Heart left ventricle (tissue), 16 donors: ENCODE measurements at regions not wholly inside any gene's neighbourhood (a gene's known extent, or its start where the extent isn't known, plus 50 kb on each side); places are given as distances from the start of the nearest gene placed in this dataset.
A peak's percentile ranks its signal among the peaks of the same experiment; 100 is the strongest.
"Not testable (repeated sequence)": the region's sequence is repeated elsewhere in the genome, so short reads cannot be mapped to it uniquely, and the experiment has no call there.

Experiments used
- ATAC-seq, 4 donors: fragments of 200-7000 bp; cut with Tn5 transposase; one replicate each; pipeline ENCODE4 v1.9.1; 2020 to 2022; ENCODE audit warnings: moderate library complexity in 4 of 4, mild to moderate bottlenecking in 3 of 4, moderate number of reproducible peaks in 1 of 4
- DNase-seq, 5 donors: peaks; one replicate each; pipeline ENCODE4 v3.0.0-alpha.2; 2020
- H3K27ac ChIP-seq, 12 donors: fragments of 200-600 bp; sonication (generic) in 4 of 12; one replicate each; pipeline versions ENCODE4 v1.5.0 to v1.8.0; 2016 to 2022; ENCODE audit warnings: mild to moderate bottlenecking in 2 of 12
- H3K27me3 ChIP-seq, 9 donors: fragments of 200-600 bp; sonication (generic) in 2 of 9; one replicate each; pipeline versions ENCODE4 v1.5.1 to v1.8.0; 2016 to 2022; ENCODE audit warnings: mild to moderate bottlenecking in 3 of 9
- H3K36me3 ChIP-seq, 9 donors: fragments of 200-600 bp; sonication (generic) in 2 of 9; one replicate each; pipeline versions ENCODE4 v1.5.0 to v1.8.0; 2018 to 2022; ENCODE audit warnings: mild to moderate bottlenecking in 2 of 9
- H3K4me1 ChIP-seq, 12 donors: fragments of 200-600 bp; sonication (generic) in 4 of 12; one replicate each; pipeline versions ENCODE4 v1.5.0 to v1.8.0; 2016 to 2022; ENCODE audit warnings: mild to moderate bottlenecking in 3 of 12
- H3K4me3 ChIP-seq, 12 donors: fragments of 200-600 bp; sonication (generic) in 4 of 12; one replicate each; pipeline versions ENCODE4 v1.5.0 to v1.8.0; 2017 to 2022; ENCODE audit warnings: mild to moderate bottlenecking in 9 of 12, moderate library complexity in 4 of 12
- H3K9me3 ChIP-seq, 12 donors: fragments of 200-600 bp; sonication (generic) in 4 of 12; one replicate each; pipeline versions ENCODE4 v1.5.0 to v1.8.0; 2016 to 2022; ENCODE audit warnings: mild to moderate bottlenecking in 1 of 12
- WGBS, 4 donors: extraction: QIAGEN DNeasy Blood & Tissue Kit in 2 of 4; methylation state at CpG; one replicate each; pipeline versions ENCODE4 v1.1.5 to v1.1.7; 2013 to 2018; 5-methylcytosine and 5-hydroxymethylcytosine counted together
- intact Hi-C, 10 donors: fragments of 100-400 bp; cut with DNase I; formaldehyde crosslinking; loops; one replicate each; pipeline versions ENCODE4 v1.11.1 to v1.14.2; 2022
- donor health status: ischemic (EF 13 %, LVEDD 7.1; RV severe dilation, severe dysfunction).
- donor health status: healthy with polysubstance abuse.
- donor health status: DM: no; HTN: yes; CAD: no.
- donor health status: DM: no; HTN: no; CAD: no.
- donor health status: ischemic (EF 25% LVEDD 6.9; RV normal size, moderate dysfunction).
- donor health status: ischemic (EF 25% LVEDD 5.7; RV mildly dilated, moderate dysfunction).
- donor health status: healthy.
- donor health status: DM: yes; HTN: yes; CAD: no.
- donor health status: ischemic (EF 35%, LVEDD 5.7; RV mildly dilated, moderate dysfunction).
- donor health status: nonischemic (EF 11% LVEDD 7.7; RV severe dilation, severe dysfunction).
- donor health status: DM: yes; HTN: yes; CAD: no.
- donor health status: PGD.
- donor health status: ischemic (EF 29% LVEDD 5.4; RV normal size, mild dysfunction).
- donor health status: nonischemic (EF 23%, LVEDD 6.1; RV moderate dilation, normal function).

DNA sequence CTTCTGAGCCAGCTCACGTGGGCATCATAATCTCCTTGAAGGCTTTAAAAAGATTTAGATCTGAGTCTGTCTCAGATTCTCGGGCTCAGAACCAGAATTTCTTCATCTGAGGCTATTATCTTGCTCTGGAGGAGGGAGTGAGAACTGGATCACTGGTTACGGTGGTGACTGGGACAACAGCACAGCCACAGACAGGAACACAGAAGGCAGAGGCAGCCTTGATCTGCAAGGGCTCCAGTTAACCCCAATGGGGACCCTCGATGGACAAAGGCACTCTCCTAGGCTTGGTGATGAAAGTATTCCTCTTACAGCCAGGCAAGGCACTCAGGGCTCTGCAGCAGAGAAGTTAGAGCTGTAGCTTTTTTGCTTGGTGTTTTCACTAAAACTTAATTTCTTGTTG lies 87.7 kb upstream of the POTEM start:
- no CpG with 5 or more reads among the region's 4 CpGs for WGBS, 4 donors

GRCh38 chr14:18880519-18880918 lies 86.7 kb upstream of the POTEM start:
- H3K4me1 ChIP-seq, H3K27ac ChIP-seq, H3K27me3 ChIP-seq, H3K36me3 ChIP-seq, intact Hi-C loops, H3K9me3 ChIP-seq, ATAC-seq, DNase-seq, H3K4me3 ChIP-seq: not testable (repeated sequence)
- WGBS, 4 donors, result no CpG with 5 or more reads among the region's 27 CpGs

More for the DNA sequence above, 87.7 kb upstream of the POTEM start:
- H3K27me3 ChIP-seq, ATAC-seq, H3K4me1 ChIP-seq, H3K4me3 ChIP-seq, H3K36me3 ChIP-seq, DNase-seq, H3K9me3 ChIP-seq, intact Hi-C loops, H3K27ac ChIP-seq: not testable (repeated sequence)

DNA sequence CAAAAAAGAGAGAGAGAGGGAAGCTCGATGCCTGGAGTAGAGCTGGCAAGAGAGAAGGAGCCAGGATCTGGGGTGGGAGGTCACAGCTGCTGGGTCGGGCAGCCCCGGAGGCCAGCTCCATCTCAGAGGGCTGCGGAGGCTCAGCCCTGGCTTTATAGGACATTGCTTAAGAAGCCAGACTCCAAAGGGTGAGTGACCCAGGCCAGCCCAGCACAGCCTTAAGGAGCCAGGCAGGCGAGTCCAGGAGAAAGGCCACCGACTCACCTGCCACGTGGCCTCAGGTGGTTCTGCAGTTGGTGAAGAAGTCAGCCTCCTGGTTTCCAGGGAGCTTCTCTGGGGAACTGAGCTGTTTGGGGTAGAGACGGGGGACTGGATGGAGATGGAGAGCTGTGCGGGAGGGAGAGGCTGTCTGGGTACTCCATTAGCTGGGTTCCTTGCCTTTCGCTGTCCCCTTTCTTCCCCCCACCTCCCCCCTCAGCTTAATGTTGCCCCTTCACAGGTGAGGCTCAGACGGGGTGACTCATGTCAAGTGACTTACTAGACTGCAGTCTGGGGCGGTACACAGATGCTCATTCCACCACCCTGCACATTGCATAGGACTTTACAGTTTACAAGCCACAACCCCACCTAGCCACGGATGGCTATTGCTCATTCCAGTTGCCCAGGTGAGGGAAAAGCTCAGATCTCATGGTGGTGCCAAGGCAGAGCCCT lies 85.9 kb upstream of the POTEM start:
- H3K9me3 ChIP-seq, H3K36me3 ChIP-seq, H3K27me3 ChIP-seq, ATAC-seq, H3K27ac ChIP-seq, H3K4me1 ChIP-seq, DNase-seq, H3K4me3 ChIP-seq, intact Hi-C loops: not testable (repeated sequence)
- WGBS, 4 donors, result no CpG with 5 or more reads among the region's 13 CpGs

GRCh38 chr14:18881860-18882489 lies 85.3 kb upstream of the POTEM start:
- H3K4me1 ChIP-seq, ATAC-seq, H3K27me3 ChIP-seq, H3K36me3 ChIP-seq, H3K27ac ChIP-seq, DNase-seq, intact Hi-C loops, H3K4me3 ChIP-seq, H3K9me3 ChIP-seq: not testable (repeated sequence)
- WGBS, 4 donors, result no CpG with 5 or more reads among the region's 6 CpGs

- H3K36me3 ChIP-seq, H3K27me3 ChIP-seq, H3K9me3 ChIP-seq, H3K27ac ChIP-seq, H3K4me1 ChIP-seq, ATAC-seq, H3K4me3 ChIP-seq, DNase-seq, intact Hi-C loops: not testable (repeated sequence)
- WGBS, 4 donors, result 57 to 79% (median 74%) methylated on average over 1 to 8 of the region's 10 CpGs; no CpG with 5 or more reads in 1 of the 4 donors
Measured at GRCh38 chr14:18890201-18890600, 77.0 kb upstream of the POTEM start.

DNA sequence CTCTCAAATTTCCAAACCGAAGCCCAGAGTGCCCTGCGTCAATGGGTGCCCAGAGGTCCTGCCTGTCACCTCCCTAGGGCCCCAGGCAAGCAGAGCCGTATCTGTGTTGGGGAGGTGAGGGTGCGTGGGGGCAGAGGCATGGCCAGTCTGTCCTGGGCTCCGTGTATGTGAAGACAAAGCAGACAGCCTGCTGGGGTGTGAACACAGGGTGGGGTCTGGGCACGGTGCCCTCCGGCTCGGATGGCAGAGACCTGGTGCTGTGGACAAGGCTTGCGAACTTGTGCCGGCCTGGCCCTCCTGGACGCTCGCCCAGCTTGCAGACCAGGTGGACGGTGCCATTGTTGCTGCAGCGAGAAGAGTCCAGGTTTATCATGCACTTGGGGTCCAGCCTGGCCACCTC lies 53.4 kb upstream of the POTEM start:
- H3K4me1 ChIP-seq, H3K27me3 ChIP-seq, H3K27ac ChIP-seq, intact Hi-C loops, H3K4me3 ChIP-seq, H3K36me3 ChIP-seq, DNase-seq, H3K9me3 ChIP-seq: not testable (repeated sequence)
- peak in 1 of 4 donors; percentile 29 for ATAC-seq
- no CpG with 5 or more reads among the region's 14 CpGs for WGBS, 4 donors

- H3K9me3 ChIP-seq, ATAC-seq, H3K4me3 ChIP-seq, H3K4me1 ChIP-seq, H3K27ac ChIP-seq, H3K27me3 ChIP-seq, intact Hi-C loops, H3K36me3 ChIP-seq: not testable (repeated sequence)
- 73 to 79% methylated on average over 3 of the region's 11 CpGs; no CpG with 5 or more reads in 2 of the 4 donors for WGBS, 4 donors
- peak in 2 of 5 donors; percentile 4 to 14 for DNase-seq
Measured at GRCh38 chr14:18914526-18914925, 52.7 kb upstream of the POTEM start.
